Left lobe of liver (tissue), 2 donors: ENCODE measurements at regions not wholly inside any gene's neighbourhood (a gene's known extent, or its start where the extent isn't known, plus 50 kb on each side); places are given as distances from the start of the nearest gene placed in this dataset.

Source experiments
- ATAC-seq: fragments of 200-7000 bp; cut with Tn5 transposase; one replicate; pipeline ENCODE4 v1.9.1; 2020; ENCODE audit warnings: mild to moderate bottlenecking, moderate library complexity
- DNase-seq: peaks from one replicate; pipeline ENCODE4 v3.0.0-alpha.2; 2020; ENCODE audit warnings: low spot score
- donor health status: DM: no; HTN: no; CAD: no; lungs with moderate emphysema.
- donor health status: DM: no; HTN: yes; CAD: no.

GRCh38 chr16:64829678-64830077, 292.2 kb downstream of the CDH11 start:
- DNase-seq = no peak

DNA sequence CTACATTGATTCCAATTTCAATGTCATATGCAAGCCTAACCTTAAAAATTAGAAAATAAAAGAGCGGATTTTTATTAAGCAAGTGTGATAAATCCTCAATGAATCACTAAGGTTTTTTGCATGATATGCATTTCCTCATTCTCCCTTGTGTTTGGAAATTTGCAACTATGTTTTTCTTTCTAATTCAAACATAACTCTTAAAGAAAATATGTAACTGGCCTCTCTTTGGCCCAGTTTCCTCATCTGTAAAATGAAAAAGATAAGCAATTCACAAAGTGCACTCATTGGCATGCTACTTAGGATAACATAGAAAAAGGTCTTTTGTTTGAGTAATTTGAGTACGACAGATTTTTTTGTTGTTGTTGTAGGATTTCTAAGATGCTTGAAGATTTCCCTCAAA, 295.5 kb downstream of the CDH11 start:
- no peak for ATAC-seq
- no peak for DNase-seq

More at GRCh38 chr16:64829678-64830077, 292.2 kb downstream of the CDH11 start:
- ATAC-seq = no peak

DNA sequence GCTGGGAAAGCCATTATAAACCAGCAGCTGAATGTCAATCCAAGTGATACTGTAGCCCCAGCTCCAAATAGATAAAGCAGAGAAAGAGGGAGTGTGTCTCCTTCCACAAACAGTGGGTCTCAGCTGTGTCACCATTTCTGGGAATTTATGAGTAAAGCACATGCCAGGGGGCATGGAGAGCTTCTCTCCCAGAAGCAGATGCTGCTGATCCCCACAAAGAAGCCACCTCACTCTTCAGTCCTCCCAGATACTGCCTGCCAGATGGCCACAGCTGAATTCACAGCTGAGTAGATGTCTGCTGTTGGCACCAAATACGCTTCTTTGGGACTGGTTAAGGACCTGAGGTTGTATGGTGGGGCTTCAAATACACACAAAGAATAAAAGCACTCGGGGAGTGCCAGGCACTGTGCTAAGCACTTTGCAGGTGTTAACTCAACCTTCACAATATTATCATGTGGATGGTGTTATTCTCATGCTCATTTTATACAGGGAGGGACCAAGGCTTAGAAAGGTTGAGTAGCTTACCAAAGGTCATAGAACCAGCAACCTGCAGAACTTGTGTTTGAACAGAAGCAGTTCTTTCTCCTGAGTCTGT, 298.3 kb downstream of the CDH11 start:
- ATAC-seq (no peak), DNase-seq (no peak)

DNA sequence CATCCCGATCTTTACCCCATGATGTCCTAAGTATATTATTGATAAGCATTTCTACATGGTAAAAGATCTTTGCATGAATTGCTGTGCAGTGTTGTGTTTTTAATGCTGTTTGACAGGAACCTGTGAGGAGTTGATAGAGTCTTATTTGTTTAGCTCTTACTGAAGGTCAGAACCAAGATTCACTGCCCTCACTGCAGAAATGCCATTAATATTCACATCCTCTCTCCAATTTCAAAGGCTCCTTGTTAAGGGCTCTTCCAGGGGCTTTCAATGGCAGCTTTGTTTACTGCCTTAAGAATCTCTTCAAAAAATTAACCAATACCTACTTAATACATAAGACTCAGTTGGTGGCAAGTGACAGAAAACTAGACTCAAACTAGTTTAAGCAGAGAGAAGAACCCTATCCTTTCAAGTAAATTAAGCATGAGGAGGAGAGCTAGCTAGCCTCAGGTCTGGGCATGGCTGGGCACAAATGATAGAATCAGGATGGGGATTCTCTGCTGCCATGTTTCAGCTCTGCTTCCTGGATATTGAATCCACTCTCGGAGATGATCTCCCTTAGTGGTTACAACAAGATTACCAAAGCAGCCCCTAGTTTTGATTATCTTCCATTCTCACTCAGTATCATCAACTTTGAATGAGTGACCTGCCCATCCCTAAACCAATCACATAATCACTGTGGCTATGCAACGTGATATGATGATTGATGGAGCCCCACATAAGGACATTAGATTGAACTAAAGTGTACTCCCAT, 311.8 kb downstream of the CDH11 start:
- ATAC-seq (no peak), DNase-seq (no peak)

DNA sequence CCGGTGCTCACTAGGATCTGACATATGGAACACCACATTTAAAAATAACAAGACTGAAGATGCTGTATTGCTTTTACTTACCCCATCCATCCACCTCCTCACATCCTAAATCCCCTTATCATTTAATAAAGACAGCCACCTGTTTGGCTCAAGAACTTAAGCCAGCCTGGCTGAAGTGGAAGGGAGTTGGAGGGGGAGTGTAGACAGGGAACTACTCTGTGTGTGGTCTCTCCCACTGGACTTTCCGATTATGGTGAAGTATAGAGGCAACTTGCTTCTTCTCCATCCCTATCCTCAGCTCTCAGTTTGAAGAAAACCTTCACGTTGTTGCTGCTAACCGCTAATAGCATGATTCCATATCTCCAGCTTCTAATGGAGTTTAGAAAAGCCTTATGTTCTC, 313.4 kb downstream of the CDH11 start:
- ATAC-seq = no peak
- DNase-seq = no peak

DNA sequence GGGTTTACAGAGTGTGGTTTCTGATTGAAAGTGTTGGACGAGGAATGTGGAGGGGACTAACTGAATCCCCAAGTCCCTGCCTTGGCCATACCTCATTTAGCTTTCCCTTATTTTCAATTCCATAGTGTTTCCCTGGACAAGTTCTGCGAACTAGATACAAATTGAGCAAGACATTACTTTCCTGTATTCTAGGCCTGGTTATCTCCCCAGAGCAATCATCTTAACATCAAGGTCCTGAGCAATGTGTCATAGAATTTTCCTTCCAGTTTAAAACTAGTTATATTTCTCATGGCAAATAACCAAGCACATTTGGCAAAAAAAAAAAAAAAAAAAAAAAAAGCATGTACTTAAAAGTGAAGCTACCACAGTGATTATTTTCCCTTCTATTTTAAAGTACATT, 330.1 kb downstream of the CDH11 start:
- DNase-seq = no peak
- no peak for ATAC-seq

DNA sequence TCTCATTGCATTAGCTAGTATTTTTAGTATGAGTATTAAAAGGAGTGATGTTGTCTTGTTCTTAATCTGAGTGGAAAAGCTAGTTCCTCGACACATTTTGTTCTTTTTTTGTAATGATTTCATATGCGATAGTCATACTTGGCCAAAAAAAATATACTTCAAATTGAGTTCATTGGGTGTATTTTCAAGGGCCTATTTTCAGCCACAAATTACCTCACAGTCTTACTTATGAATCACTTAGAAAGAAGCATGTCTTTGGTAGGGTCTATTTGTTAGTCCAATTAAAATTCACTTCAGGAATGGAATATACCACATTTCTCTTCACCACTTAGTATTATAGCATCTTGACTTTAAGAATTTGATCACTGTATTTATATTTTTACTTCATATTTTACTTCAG, 337.2 kb downstream of the CDH11 start:
- DNase-seq (no peak), ATAC-seq (no peak)

DNA sequence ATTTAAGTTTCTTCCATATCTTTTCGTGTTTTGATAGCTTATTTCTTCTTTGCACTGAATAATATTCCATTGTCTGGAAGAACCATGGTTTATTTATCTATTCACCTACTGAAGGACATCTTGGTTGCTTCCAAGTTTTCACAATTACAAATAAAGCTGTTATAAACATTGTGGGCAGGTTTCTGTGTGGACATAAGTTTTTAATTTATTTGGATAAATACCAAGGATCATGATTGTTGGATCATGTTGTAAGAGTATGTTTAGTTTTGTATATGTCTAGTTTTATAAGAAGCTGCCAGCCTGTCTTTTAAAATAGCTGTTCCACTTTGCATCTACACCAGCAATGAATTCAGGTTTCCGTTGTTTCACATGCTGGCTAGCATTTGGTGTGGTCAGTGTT, 339.4 kb downstream of the CDH11 start:
- ATAC-seq = no peak
- DNase-seq = no peak

DNA sequence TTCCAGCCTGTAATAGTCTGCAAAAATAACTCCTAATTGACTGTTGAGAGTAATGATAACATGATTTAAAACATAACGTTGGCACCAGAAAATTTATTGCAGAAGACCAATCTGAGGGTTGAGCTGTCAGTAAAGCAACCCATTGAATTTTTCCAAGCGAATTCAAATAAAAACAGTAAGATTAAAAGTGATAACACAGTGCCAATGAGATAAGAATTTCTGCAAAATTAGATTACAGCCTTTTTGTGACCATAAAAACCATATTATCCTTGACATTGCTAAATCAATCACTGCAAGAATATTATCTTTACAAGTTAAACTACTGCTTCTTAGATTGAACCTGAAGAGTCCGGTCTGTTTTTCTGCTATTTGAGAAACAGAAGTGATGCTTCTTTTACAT, 341.4 kb downstream of the CDH11 start:
- DNase-seq = no peak
- no peak for ATAC-seq

DNA sequence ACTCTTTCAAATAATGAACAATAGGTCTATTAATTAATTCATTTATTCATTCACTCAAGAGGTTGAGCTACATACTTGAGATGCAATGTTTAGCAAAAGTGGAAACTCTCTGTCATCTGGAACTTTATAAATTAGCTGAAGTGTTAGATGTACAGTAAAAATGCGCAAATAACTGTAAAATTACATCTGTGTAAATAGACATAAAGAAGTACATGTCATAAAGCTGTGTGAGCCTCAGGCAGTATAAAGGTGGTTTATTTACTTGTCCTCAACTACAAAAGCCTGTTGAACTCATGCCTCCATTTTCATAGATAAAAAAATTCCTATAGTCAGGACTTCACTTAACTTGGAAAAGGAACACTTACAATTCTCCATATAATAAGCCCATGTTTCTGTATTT, 343.1 kb downstream of the CDH11 start:
- DNase-seq (no peak), ATAC-seq (no peak)

GRCh38 chr16:64773638-64774037, 348.2 kb downstream of the CDH11 start:
- no peak for DNase-seq
- ATAC-seq = no peak

DNA sequence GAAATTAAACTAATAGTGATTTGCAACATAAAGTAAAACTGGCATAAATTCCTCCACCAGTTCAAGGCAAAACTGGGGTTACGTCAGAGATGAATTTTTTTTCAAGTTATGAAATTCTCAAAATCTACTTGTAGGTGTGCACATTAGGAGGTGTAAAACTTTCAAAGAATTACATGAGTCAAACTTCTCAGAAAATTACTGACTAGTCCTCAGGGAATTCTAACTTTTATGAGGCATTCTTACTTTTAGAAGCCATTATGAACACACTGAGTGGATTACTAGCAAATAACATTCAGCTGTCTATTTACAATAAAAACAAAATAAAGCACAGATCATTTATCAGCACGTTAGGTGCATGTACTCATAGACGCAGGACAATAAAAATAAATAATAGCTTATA, 348.7 kb downstream of the CDH11 start:
- ATAC-seq = no peak
- no peak for DNase-seq

DNA sequence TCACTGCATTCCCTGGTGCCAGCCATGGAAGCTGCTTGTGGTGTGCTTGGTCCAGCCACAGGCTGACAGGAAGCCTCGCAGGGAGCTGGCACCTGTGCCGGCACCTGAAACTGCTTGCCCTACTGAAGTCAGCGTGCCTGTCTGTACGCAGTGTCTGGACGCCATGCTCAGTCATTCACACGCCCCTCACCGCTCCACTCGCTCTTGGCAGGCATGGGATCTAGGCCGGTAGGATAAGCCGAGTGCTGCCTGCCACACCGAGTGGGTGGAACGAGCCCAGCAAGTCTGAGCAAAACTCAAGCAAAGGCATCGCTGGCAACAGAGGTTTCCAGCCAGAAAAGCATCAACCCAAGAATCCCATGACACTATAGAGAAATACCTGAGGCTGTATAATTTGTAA, 350.6 kb downstream of the CDH11 start:
- DNase-seq (no peak), ATAC-seq (no peak)

- DNase-seq = no peak
Observed at GRCh38 chr16:64762211-64762610, 359.7 kb downstream of the CDH11 start.

GRCh38 chr16:64754279-64754678, 367.6 kb downstream of the CDH11 start:
- DNase-seq (no peak), ATAC-seq (no peak)

More at GRCh38 chr16:64762211-64762610, 359.7 kb downstream of the CDH11 start:
- ATAC-seq = no peak

DNA sequence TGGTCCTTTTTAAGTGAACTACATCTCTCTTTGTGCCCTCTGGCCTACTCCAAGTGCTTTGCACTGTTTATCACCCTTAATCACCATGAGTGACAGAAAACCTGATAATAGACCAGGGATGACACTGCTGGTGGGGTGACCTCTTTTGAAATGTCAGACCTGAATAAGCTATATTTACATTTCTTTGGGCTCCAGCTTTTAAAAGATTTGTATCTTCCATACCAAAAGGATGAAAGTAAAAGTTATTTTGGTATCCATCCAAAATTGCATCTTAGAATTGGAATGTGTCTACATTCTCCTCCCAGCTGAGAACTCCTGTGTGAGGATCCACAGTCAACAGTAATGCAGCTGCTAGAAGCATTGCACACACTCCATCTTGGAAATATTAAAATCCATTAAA, 370.0 kb downstream of the CDH11 start:
- no peak for ATAC-seq
- no peak for DNase-seq

DNA sequence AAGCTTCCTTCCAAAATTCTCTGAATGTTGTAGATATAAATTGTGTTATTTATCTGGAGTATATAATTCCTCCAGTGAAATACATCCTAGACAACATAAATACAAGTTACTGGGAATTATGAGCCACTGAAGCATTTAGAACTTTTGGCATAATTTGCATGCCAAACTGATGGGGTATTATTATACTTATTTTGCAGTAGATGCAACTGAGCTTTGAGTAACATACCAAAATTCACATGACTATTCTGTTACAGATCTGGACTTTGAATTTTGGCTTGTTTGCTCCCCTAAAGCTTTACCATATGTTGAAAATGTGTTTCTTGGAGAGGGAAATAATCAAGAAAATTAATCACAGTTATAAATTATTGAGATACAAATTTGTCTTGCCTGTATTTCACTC, 372.5 kb downstream of the CDH11 start:
- no peak for ATAC-seq
- DNase-seq = no peak

- no peak for DNase-seq
Observed at GRCh38 chr16:64745258-64745930, 376.5 kb downstream of the CDH11 start.

GRCh38 chr16:64742455-64743223, 379.2 kb downstream of the CDH11 start:
- ATAC-seq = no peak
- no peak for DNase-seq

More at GRCh38 chr16:64745258-64745930, 376.5 kb downstream of the CDH11 start:
- ATAC-seq = no peak

DNA sequence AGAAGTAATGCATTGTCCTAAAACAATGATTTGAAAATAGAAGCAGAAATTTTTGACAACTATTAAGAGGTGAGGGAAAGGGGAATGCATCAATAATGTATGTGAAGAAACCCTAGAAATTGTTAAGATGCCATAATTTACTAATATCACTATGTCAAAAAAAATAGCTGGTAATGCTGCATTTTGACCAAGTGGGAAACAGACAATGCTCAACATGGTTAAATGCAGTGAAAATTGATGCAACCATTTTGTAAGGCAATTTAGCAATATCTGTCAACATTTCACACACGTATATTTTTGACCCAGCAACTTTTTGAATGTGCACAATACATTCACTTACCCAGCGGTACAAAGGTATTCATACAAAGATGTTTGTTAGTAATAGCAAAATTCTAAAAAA, 381.6 kb downstream of the CDH11 start:
- ATAC-seq (no peak), DNase-seq (no peak)

GRCh38 chr16:64738321-64738960, 383.4 kb downstream of the CDH11 start:
- no peak for ATAC-seq
- no peak for DNase-seq
